ENCODE measurements at regions not wholly inside any gene's neighbourhood (a gene's known extent, or its start where the extent isn't known, plus 50 kb on each side); places are given as distances from the start of the nearest gene placed in this dataset.

DNA sequence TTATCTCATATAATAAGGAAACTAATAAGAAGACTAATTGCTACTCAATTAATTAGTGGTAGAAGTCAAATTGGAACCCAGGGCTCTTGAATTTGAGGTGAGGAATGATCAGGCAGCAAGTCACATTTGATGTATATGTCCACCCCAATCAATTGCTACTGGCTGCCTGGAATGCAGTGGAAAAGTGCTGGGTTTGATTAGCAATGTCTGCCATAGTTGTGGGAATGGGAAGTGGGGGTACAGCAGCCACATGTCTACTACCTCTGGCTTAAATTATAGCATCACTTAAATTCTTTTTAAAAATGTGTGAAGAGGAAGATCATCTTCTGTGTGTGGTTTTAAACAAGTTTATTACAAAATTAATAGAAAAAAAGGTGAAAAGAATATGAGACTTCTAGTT is 50.8 kb upstream of the NAV2 start:
- Histone ChIP-seq H3K27me3 (ENCODE audit: control insufficient read depth, low read length) (no peaks in the 10 kb centered on the region), H3K27ac (ENCODE audit: low read depth, low read length) (no peak overlapping the region), H3K9me2 (replicated peaks; ENCODE audit: control insufficient read depth, low read length) (no peaks in the 10 kb centered on the region), H3K4me2 (ENCODE audit: low read length) (no peak overlapping the region), H3K4me3 (ENCODE audit: low read length) (no peak overlapping the region), H3K79me2 (ENCODE audit: control insufficient read depth, low read length) (no peaks in the 10 kb centered on the region), H3K9me3 (ENCODE audit: control insufficient read depth, insufficient read depth, low read length) (no peaks in the 10 kb centered on the region), H3K4me1 (ENCODE audit: control insufficient read depth, low read length) (no peaks in the 10 kb centered on the region), H3F3A (ENCODE audit: control insufficient read depth, insufficient read depth) (no peaks in the 10 kb centered on the region), H3K36me3 (ENCODE audit: control insufficient read depth, low read length) (no peaks in the 10 kb centered on the region), H4K20me1 (ENCODE audit: control insufficient read depth, insufficient read depth, low read depth, low read length) (no peaks in the 10 kb centered on the region)
- no peak for TF ChIP-seq EZH2phosphoT487 (IDR thresholded peaks at IDR 0.05; ENCODE audit: borderline replicate concordance, low read length)
- TF ChIP-seq, protein P1, sequence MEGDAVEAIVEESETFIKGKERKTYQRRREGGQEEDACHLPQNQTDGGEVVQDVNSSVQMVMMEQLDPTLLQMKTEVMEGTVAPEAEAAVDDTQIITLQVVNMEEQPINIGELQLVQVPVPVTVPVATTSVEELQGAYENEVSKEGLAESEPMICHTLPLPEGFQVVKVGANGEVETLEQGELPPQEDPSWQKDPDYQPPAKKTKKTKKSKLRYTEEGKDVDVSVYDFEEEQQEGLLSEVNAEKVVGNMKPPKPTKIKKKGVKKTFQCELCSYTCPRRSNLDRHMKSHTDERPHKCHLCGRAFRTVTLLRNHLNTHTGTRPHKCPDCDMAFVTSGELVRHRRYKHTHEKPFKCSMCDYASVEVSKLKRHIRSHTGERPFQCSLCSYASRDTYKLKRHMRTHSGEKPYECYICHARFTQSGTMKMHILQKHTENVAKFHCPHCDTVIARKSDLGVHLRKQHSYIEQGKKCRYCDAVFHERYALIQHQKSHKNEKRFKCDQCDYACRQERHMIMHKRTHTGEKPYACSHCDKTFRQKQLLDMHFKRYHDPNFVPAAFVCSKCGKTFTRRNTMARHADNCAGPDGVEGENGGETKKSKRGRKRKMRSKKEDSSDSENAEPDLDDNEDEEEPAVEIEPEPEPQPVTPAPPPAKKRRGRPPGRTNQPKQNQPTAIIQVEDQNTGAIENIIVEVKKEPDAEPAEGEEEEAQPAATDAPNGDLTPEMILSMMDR (IDR thresholded peaks at IDR 0.05; ENCODE audit: low read depth, low read length, poor library complexity, severe bottlenecking) = no peak

DNA sequence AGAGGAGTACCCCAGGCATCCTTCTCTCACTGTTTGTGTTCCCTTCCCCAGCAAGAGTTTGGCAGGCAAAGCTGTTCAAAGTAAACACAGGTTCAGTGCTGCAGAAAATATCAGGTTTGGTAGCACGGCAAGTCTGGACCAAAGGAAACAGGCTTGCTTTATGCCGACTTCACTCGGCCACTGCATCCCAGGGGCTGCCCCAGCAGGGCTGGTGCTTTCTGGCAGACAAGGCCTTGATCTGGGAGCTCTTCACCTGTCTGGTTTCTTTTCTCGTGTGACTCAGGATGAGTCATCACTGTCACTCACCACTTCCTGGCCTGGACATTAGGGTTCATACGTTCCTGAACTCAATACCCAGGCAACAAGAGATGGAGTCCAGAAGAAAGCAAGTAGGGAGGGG is 52.6 kb upstream of the NAV2 start:
- no peaks in the 10 kb centered on the region for H3K9me2 ChIP-seq (replicated peaks; ENCODE audit: control insufficient read depth, low read length)
- TF ChIP-seq, protein P1 (IDR thresholded peaks at IDR 0.05; ENCODE audit: low read depth, low read length, poor library complexity, severe bottlenecking) = no peak
- TF ChIP-seq EZH2phosphoT487 (IDR thresholded peaks at IDR 0.05; ENCODE audit: borderline replicate concordance, low read length) = no peak
- no peaks in the 10 kb centered on the region for H3K27me3 ChIP-seq (ENCODE audit: control insufficient read depth, low read length)
- no peaks in the 10 kb centered on the region for H3K79me2 ChIP-seq (ENCODE audit: control insufficient read depth, low read length)
- no peaks in the 10 kb centered on the region for H3K9me3 ChIP-seq (ENCODE audit: control insufficient read depth, insufficient read depth, low read length)
- H4K20me1 ChIP-seq (ENCODE audit: control insufficient read depth, insufficient read depth, low read depth, low read length) = no peaks in the 10 kb centered on the region
- H3F3A ChIP-seq (ENCODE audit: control insufficient read depth, insufficient read depth) = no peaks in the 10 kb centered on the region
- H3K27ac ChIP-seq (ENCODE audit: low read depth, low read length) = no peak overlapping the region
- H3K4me2 ChIP-seq (ENCODE audit: low read length) = no peak overlapping the region
- H3K4me1 ChIP-seq (ENCODE audit: control insufficient read depth, low read length) = no peaks in the 10 kb centered on the region
- no peak overlapping the region for H3K4me3 ChIP-seq (ENCODE audit: low read length)
- H3K36me3 ChIP-seq (ENCODE audit: control insufficient read depth, low read length) = no peaks in the 10 kb centered on the region

DNA sequence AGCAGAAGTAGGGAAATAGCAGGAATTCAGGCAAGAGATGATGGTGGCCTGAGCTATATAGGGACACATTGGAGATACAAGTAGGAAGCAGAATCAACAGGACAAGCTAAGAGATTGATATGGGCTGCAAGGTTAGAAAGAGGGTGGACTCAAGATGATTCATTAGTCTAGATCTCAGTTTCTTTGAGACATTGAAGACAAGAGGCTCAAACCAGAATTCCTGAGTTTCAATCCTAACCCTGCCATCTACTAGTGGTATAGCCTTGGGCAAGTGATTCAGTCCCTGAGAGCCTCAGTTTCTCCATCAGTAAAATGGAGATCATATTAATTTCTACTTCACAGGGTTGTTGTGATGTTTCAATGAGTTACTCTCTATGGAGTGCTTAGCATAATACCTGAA is 53.1 kb upstream of the NAV2 start:
- Histone ChIP-seq H3K27me3 (ENCODE audit: control insufficient read depth, low read length) (no peaks in the 10 kb centered on the region), H3K27ac (ENCODE audit: low read depth, low read length) (no peak overlapping the region), H4K20me1 (ENCODE audit: control insufficient read depth, insufficient read depth, low read depth, low read length) (no peaks in the 10 kb centered on the region), H3K79me2 (ENCODE audit: control insufficient read depth, low read length) (no peaks in the 10 kb centered on the region), H3K4me3 (ENCODE audit: low read length) (no peak overlapping the region), H3K4me1 (ENCODE audit: control insufficient read depth, low read length) (no peaks in the 10 kb centered on the region), H3F3A (ENCODE audit: control insufficient read depth, insufficient read depth) (no peaks in the 10 kb centered on the region), H3K36me3 (ENCODE audit: control insufficient read depth, low read length) (no peaks in the 10 kb centered on the region), H3K9me3 (ENCODE audit: control insufficient read depth, insufficient read depth, low read length) (no peaks in the 10 kb centered on the region), H3K4me2 (ENCODE audit: low read length) (no peak overlapping the region), H3K9me2 (replicated peaks; ENCODE audit: control insufficient read depth, low read length) (no peaks in the 10 kb centered on the region)
- TF ChIP-seq, protein P1 (IDR thresholded peaks at IDR 0.05; ENCODE audit: low read depth, low read length, poor library complexity, severe bottlenecking) = no peak
- no peak for TF ChIP-seq EZH2phosphoT487 (IDR thresholded peaks at IDR 0.05; ENCODE audit: borderline replicate concordance, low read length)

DNA sequence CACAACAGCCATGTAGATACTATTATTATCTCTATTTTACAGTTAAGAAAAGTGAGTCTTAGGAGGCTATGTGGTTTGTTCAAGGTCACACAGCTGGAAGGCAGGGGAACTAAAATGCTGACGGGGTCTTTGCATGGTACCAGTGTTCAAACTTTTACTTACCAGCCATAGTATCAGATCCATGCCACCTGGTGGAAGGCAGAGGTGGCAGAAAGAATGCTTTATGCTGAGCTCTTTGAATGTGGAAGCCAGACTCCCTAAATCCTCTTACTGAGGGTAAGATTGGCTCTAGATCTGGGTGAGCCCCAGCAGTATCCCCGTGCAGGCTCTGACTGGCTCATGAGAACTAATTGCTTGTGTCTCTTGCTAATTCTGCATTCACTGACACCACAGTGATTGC is 54.3 kb upstream of the NAV2 start:
- Histone ChIP-seq H3F3A (ENCODE audit: control insufficient read depth, insufficient read depth) (no peaks in the 10 kb centered on the region), H3K4me3 (ENCODE audit: low read length) (no peak overlapping the region), H3K4me1 (ENCODE audit: control insufficient read depth, low read length) (no peaks in the 10 kb centered on the region), H3K9me3 (ENCODE audit: control insufficient read depth, insufficient read depth, low read length) (no peaks in the 10 kb centered on the region), H3K4me2 (ENCODE audit: low read length) (no peak overlapping the region), H4K20me1 (ENCODE audit: control insufficient read depth, insufficient read depth, low read depth, low read length) (no peaks in the 10 kb centered on the region), H3K79me2 (ENCODE audit: control insufficient read depth, low read length) (no peaks in the 10 kb centered on the region), H3K36me3 (ENCODE audit: control insufficient read depth, low read length) (no peaks in the 10 kb centered on the region), H3K27me3 (ENCODE audit: control insufficient read depth, low read length) (no peaks in the 10 kb centered on the region), H3K27ac (ENCODE audit: low read depth, low read length) (no peak overlapping the region), H3K9me2 (replicated peaks; ENCODE audit: control insufficient read depth, low read length) (no peaks in the 10 kb centered on the region)
- no peak for TF ChIP-seq EZH2phosphoT487 (IDR thresholded peaks at IDR 0.05; ENCODE audit: borderline replicate concordance, low read length)
- TF ChIP-seq, protein P1 (IDR thresholded peaks at IDR 0.05; ENCODE audit: low read depth, low read length, poor library complexity, severe bottlenecking) = no peak
